Cardiac muscle cell (in vitro differentiated cells and primary cell): ENCODE measurements at regions not wholly inside any gene's neighbourhood (a gene's known extent, or its start where the extent isn't known, plus 50 kb on each side); places are given as distances from the start of the nearest gene placed in this dataset.

Source experiments
- DNase-seq, 2 donors: peaks; one replicate each; pipeline versions ENCODE4 v3.0.0 to v3.0.0-alpha.2; 2010 to 2017; ENCODE audit warnings: low read depth in 1 of 2, low spot score in 1 of 2
- H3K27ac ChIP-seq: fragments of 200-600 bp; sonication (generic); 2 replicates; pipeline ENCODE4 v1.5.1; 2016
- H3K27me3 ChIP-seq: fragments of 200-600 bp; sonication (generic); 2 replicates; pipeline ENCODE4 v1.6.0; 2016; ENCODE audit warnings: control low read depth
- H3K36me3 ChIP-seq: fragments of 200-600 bp; sonication (generic); 2 replicates; pipeline ENCODE4 v1.5.1; 2016; ENCODE audit warnings: control low read depth
- H3K4me1 ChIP-seq: fragments of 200-600 bp; sonication (generic); 2 replicates; pipeline ENCODE4 v1.8.1; 2017; ENCODE audit warnings: low read depth, mild to moderate bottlenecking, mixed run types
- H3K4me3 ChIP-seq: fragments of 200-600 bp; sonication (generic); 2 replicates; pipeline ENCODE4 v1.5.1; 2016; ENCODE audit warnings: mild to moderate bottlenecking
- H3K9me3 ChIP-seq: fragments of 200-600 bp; sonication (generic); 2 replicates; pipeline ENCODE4 v1.5.1; 2017; ENCODE audit warnings: low read depth, mild to moderate bottlenecking, control low read depth
- CTCF ChIP-seq: IDR thresholded peaks from 2 replicates; pipeline ENCODE4 v1.5.1; 2012; ENCODE audit warnings: low read depth, mild to moderate bottlenecking, low read length

DNA sequence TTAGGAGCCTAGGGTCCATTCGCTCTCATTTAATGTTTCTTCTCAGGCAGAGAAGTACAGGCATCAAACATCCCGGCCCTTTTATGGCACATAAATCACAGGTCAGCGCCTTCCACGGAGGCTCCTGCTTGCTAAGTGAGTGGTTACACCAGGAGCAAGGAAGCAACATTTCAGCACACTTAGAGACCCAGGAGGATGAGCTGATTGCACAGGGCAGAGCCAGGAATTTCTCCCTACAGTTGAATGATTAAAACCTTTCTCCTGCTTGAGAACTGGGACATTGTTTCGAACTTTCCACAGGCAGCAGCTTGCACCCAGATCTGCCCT, 233.4 kb downstream of the SPTSSA start:
- peaks cover 4% of the 10 kb centered on the region for H3K27me3 ChIP-seq
- H3K4me3 ChIP-seq, result no peak overlapping the region
- H3K36me3 ChIP-seq, result no peaks in the 10 kb centered on the region
- no peak for DNase-seq
- no peaks in the 10 kb centered on the region for H3K9me3 ChIP-seq
- no peak for TF ChIP-seq CTCF
- H3K4me1 ChIP-seq, result no peaks in the 10 kb centered on the region
- H3K27ac ChIP-seq, result no peak overlapping the region

DNA sequence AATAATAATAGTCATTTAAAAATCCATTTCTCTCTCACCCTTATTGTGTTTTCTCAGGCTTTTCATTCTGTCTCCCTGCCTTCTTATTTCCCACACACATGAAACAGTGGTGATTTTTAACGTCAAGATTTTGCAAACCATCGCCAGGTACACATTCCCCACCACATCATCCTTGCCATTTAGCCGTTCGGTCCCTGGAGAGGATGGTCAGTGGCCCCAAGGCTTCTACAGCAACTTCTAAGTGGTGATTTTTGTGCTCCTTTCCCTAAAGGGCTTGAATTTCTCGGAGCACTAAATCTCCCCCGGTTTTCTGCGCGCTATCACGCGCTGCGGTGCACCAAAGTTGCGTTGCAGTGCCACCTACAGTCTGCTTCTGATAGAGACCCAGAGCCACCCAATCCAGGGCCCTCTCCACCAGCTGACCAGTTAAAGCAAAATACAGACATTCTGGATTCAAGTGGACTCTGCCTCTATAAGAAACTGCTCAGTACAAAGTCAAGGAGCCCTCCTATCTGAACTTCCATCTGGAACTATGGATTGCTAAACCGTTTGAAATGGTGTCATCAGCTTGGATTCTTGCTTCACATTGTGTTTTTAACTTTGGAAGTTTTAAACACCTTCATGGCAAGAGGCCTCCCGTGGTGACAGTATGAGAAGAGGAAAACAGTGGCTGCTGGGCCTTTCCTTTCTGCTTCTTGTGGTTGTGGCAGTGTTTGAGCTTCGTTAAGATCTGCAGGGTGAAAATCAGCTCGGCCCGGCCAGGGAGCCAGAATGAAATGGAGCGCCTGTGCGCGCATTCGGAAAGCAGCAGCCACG, 234.0 kb downstream of the SPTSSA start:
- Histone ChIP-seq H3K27me3 (peaks cover 4% of the 10 kb centered on the region), H3K27ac (no peak overlapping the region), H3K4me3 (peak overlapping the region; percentile 8), H3K9me3 (no peaks in the 10 kb centered on the region), H3K36me3 (no peaks in the 10 kb centered on the region), H3K4me1 (no peaks in the 10 kb centered on the region)
- peak; percentile 77 for TF ChIP-seq CTCF
- DNase-seq, result peak; percentile 64 to 84

GRCh38 chr14:34224221-34224620, 237.8 kb downstream of the SPTSSA start:
- Histone ChIP-seq H3K36me3 (no peaks in the 10 kb centered on the region), H3K9me3 (no peaks in the 10 kb centered on the region), H3K27ac (no peak overlapping the region), H3K4me1 (no peaks in the 10 kb centered on the region), H3K27me3 (peaks cover 4% of the 10 kb centered on the region), H3K4me3 (no peak overlapping the region)
- TF ChIP-seq CTCF, result no peak
- DNase-seq, result no peak

DNA sequence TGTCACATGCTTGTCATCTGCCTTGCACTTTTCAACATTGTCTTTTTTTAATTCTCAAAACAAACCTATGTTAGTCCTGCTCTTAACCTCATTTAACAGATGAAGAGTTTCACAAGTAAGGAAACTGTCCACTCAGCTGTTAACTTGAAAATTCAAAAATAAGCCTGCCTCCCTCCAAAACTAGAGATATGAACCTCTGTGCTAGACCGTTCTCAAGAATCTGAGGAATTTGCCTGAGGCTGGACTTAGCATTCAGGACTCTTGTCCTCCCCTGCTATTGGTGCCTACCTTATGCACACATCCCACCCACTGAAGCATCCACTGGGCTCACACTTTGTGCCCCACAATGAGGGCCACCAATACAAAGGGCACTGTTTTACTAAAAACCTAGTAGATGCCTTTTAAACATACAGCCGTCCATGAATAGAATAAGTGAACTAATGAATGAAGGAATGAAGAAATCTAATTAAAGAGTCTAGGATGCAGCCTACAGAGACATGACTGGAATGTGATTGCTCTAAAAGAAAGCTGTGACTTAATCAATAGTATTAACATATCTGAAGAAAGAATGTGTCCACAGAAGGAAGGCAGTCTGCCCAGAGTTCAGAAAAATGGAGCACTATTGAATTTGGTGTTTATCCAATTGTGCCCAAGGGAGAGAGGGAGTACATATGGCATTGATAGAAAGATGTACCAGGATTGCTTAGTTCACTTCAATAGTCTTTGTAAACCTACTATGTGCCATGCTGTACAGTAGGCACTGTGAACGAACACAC, 238.5 kb downstream of the SPTSSA start:
- Histone ChIP-seq H3K27me3 (peaks cover 4% of the 10 kb centered on the region), H3K4me3 (no peak overlapping the region), H3K36me3 (no peaks in the 10 kb centered on the region), H3K9me3 (no peaks in the 10 kb centered on the region), H3K4me1 (no peaks in the 10 kb centered on the region), H3K27ac (no peak overlapping the region)
- no peak for TF ChIP-seq CTCF
- no peak for DNase-seq

- H3K9me3 ChIP-seq, result no peaks in the 10 kb centered on the region
- H3K4me3 ChIP-seq, result no peak overlapping the region
- peaks cover 4% of the 10 kb centered on the region for H3K27me3 ChIP-seq
- H3K36me3 ChIP-seq, result no peaks in the 10 kb centered on the region
- DNase-seq, result no peak
- H3K27ac ChIP-seq, result no peak overlapping the region
- no peak for TF ChIP-seq CTCF
- no peaks in the 10 kb centered on the region for H3K4me1 ChIP-seq
Observed at GRCh38 chr14:34222867-34223266, 239.2 kb downstream of the SPTSSA start.
